Kidney capillary endothelial cell (primary cell): ENCODE measurements at regions not wholly inside any gene's neighbourhood (a gene's known extent, or its start where the extent isn't known, plus 50 kb on each side); places are given as distances from the start of the nearest gene placed in this dataset.

ENCODE experiments used
- DNase-seq: peaks from one replicate; pipeline ENCODE4 v3.0.0-alpha.2; 2018; ENCODE audit warnings: low spot score

GRCh38 chr15:69794645-69795469, 302.9 kb downstream of the TLE3 start:
- DNase-seq = no peak

DNA sequence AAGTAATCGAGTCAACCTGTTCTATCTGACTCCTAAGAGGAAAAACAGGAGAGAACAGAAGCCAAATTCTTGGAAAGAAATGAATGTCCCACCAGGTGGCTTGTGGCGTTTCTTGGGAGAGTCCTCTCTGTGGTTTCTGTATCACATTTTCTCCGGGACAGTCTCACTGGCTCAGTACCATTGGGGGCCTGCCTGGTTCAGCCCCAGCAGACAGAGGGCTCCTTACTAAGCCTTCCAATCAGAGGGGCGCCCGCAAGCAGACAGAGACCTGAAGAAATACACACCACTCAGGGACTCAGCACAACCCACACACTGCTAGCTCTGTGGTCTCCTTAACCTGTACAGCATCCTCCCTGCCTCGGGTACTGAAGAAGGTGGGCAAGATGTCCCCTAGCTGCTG, 302.1 kb downstream of the TLE3 start:
- no peak for DNase-seq

DNA sequence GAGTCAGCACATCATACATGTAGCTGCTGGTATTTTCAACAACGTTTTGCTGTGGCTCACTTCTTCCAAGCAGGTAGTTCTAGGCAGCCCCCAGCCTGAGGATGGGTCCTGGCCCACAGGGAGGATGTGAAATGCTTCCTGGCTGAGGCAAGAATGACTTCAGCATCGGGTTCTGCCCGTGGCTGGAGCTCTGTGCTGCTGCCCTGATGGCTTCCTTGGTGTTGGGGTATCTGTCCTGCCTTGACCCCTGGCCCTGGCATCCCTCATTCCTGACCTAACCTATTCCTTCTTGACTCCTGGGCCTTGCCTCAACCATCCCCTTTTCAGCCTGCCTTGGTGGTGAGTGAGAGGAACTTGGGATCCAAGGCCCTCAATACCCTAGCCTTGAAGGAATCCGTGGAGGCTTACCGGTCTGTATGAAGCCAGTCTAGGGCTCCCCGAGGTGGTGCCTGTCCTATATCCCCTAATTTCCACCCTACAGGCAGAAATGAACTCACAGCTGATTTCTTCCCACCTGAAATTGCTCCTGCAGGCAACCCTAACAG, 300.6 kb downstream of the TLE3 start:
- no peak for DNase-seq

- DNase-seq = no peak
These were observed 300.1 kb downstream of the TLE3 start for GRCh38 chr15:69797615-69798014.

DNA sequence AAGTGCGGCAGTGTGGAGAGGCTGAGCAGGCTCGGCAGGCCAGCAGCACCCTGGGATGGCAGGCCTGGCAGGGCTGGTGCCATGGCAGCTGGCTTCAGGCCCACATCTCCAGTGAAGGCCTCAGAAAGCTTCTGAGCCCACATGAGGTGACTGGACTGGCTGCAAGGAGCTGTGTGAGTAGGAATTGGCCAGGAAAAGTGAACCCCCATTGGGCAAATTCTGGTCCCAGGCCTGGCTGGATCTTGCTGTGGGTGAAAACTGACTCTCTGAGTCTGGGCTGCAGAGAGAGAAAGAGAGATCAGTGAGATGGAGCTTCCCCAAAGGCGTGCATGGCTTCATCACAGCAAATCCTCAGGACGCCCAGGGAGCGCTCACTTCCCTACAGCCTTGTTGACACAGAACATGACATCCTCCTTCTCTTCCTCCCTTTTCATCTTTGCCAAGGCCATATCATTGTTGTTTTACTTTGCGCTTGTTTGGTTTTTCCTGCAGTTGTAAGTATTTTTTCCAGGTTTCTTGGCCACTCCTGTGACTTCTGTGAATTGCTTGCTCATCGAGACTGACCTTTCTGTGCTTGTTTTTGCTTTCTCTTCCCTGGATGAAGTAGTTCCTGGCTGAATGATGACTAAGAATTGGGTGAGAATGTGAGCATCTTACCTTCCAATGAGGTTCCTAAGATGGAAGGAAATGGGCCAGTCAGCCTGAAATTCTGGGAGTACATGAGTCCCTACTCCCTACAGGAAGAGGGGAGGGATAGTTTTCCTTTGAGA, 299.1 kb downstream of the TLE3 start:
- DNase-seq = peak; percentile 76

- DNase-seq = no peak
These were observed 296.6 kb downstream of the TLE3 start for GRCh38 chr15:69801144-69801543.

- DNase-seq = no peak
These were observed 295.3 kb downstream of the TLE3 start for GRCh38 chr15:69802432-69802831.

DNA sequence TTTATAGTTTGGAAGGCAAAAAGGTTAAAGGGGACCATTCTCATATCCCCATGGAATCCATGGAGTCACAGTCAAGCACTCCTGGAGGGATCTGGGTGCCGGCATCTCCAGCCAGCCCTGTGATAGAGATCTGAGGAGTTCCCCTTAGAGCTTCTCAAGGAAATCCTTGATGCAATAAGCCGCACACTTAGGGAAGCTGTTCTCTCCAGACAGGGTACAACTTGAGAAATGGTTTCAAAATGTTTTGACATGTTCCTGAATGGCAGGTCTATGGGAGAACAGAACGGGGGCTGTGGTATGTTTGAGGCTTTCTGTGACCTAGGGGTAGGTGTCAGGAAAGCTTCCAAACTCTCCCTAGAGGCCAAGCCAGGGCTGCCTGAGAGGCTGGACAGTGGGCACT, 292.9 kb downstream of the TLE3 start:
- no peak for DNase-seq

GRCh38 chr15:69805248-69805953, 292.3 kb downstream of the TLE3 start:
- no peak for DNase-seq

- DNase-seq = no peak
These were observed 291.3 kb downstream of the TLE3 start for GRCh38 chr15:69806287-69806915.

GRCh38 chr15:69807721-69808120, 290.0 kb downstream of the TLE3 start:
- no peak for DNase-seq

DNA sequence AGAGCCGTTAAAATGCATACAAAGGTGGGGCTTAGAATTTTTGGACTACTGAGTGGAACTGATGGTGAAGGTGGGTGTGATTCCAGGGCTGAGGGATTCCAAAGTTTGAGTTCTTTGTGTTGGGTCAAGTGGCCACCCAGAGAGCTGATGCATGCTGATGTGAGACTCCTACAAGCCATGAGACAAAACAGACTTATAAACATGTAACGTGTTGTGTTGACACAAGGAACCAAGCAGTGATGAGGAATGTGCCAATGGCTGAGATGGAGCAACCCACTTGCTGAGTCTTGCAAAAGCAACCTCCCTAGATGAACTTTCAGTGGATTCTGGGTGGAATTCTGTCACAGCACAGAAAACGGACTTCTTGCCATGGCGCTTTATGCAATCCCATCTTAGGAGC, 289.0 kb downstream of the TLE3 start:
- DNase-seq = no peak

DNA sequence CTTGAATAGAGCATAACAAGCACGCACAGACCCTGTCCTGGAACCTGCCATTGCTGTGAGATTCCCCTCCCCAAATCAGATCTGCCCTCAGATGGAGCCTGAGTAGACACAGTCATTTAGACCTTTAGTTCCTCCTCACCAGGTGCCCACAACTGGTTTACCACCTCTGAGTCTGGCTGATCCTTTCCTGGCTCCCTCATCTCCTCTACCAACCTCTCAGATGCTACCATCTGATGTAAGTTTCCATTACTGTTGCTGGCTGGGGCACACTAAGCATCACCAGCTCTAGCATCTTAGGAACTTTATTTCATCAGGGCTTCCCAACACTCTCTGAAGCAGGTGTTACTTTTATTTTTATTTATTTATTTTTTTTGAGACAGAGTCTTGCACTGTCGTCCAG, 288.3 kb downstream of the TLE3 start:
- no peak for DNase-seq

- DNase-seq = no peak
These were observed 287.0 kb downstream of the TLE3 start for GRCh38 chr15:69810431-69811354.

DNA sequence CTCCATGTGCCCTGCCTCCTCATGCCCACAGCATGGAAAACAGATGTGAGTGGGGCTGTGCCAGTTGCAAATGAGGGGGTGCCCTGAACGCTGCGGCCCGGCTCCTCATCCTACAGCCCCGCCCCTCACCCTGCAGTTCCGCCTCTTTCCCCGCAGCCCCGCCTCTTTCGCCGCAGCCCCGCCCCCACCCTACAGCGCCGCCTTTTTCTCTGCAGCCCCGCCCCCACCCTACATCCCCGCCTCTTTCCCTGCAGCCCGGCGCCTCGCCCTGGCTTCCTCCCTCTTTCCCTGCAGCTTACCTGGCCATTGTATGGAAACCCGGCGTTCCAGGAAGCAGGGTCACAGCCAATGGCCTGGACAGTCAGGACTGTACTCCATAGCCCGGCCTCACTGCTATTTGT, 284.9 kb downstream of the TLE3 start:
- DNase-seq = no peak

DNA sequence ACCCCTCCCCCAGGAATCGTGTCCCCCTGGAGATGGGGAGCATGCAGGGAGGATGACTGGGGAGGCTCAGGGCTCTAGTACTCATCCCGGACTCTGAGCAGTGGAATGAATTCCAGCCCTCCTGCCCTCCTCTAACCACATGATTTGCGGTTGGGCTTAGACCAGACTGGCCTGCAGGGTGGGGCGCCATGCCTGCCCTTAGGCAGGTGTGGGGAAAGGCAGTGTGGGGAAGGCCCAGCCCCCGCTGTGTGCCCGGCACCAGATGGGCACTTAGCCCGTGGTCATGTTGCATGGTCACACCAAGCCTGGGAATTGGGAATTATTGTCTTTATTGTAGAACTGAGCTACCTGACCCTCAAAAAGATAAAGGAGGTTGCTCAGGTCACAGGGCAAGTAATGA, 283.8 kb downstream of the TLE3 start:
- DNase-seq = no peak

GRCh38 chr15:69814932-69815331, 282.8 kb downstream of the TLE3 start:
- no peak for DNase-seq

DNA sequence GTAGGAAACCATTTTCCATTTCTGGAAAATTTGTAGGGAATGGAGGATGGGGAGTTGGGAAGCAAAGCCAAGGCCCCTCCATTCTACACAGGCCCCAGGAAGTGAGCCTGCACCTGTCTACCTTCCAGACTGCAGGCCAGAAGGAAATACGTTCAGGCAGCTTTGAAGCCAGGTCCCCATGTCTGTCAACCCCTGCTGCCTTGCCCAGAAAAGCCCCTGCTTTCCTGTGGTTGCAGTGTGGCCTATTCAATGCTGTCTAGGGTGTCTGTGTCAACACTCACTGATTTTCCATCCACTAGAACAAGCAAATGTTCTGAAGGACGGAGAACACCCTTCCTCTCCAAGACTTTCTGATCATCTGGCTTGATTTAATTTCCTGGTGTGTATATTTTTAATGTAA, 281.9 kb downstream of the TLE3 start:
- DNase-seq = no peak

DNA sequence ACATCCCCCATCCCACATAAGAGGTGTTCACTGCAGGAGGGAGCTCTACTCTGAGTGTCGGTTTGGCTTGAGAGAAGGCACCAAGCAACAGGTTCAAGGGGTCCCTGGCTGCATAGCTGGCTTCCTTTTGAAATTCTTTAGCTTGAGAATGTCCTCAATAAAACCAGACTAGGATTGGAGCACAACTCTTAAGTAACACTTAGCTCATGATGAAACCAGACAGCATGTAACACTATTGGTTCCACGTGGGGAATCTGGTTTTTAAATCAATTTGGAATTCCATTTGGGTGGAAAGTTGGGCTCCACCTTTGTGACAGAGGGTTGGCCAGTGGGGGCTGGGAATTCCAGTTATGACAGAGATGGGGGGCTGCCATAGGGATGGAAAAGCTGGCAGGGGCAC, 281.2 kb downstream of the TLE3 start:
- DNase-seq = no peak

DNA sequence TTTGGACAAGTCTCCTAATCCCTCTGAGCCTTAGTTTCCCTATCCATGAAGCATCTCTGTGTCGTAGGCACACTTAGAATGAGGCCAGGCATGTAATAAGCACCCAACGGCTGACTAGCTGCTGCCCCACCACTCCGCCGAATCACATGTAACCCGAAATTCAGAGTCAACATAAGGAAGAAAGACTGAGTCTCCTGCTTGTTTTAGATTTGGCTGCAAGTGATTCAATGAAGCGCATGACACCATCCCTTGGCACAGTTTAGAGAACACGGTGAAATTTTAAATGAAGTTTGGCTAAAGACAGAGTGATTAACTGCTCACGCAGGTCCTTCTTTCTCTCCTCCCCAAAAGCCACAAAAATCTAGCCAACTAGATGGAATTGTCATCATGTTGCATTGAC, 279.2 kb downstream of the TLE3 start:
- DNase-seq = no peak

DNA sequence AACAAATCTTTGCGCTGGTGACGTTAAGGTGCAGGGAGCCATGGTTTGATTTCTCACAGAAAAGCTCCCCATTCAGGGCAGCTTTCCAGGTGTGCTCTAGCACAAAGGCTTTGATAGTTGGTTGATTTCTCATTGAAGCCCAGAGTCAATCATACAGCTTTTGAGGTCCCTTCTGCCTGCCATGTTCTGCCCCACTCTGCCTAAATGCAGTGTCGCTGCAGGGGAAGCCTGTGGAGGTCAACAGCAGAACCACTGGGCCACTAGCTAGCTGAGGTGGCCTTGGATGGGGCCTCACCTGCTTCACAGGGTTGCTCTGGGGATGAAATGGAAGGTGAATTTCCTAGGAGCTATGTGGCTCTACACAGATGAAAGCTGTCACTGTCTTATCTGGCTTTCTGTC, 278.3 kb downstream of the TLE3 start:
- no peak for DNase-seq
